ENCODE measurements at regions not wholly inside any gene's neighbourhood (a gene's known extent, or its start where the extent isn't known, plus 50 kb on each side); places are given as distances from the start of the nearest gene placed in this dataset.

GRCh38 chr3:127106053-127106452 lies 86.9 kb upstream of the PRR23E start:
- Mint-ChIP-seq H3K4me3 (no peak overlapping the region), H3K27ac (no peak overlapping the region), H3K36me3 (no peaks in the 10 kb centered on the region), H3K27me3 (ENCODE audit: low read depth in 3 of 3) (peaks cover 7 to 12% (median 8%) of the 10 kb centered on the region in 3 donors), H3K9me3 (peaks cover 1 to 6% (median 2%) of the 10 kb centered on the region in 7 donors), H3K4me1 (no peaks in the 10 kb centered on the region)
- H3K9ac ChIP-seq (ENCODE audit: insufficient read depth, low read length, poor library complexity, severe bottlenecking) = no peak overlapping the region
- peaks cover 0 to under 1% of the 10 kb centered on the region in 2 donors for H3K27me3 ChIP-seq (ENCODE audit: control insufficient read depth in 2 of 2, insufficient read depth in 2 of 2, low read length in 2 of 2)
- no peak overlapping the region for H3K27ac ChIP-seq (ENCODE audit: low read depth in 1 of 2, low read length in 2 of 2)
- DNase-seq = no peak
- no peaks in the 10 kb centered on the region for H4K20me1 ChIP-seq (ENCODE audit: insufficient read depth, low read length)
- intact Hi-C loops (cut with micrococcal nuclease) = no loop called here
- WGBS (ENCODE audit: insufficient coverage) = 92% methylated on average over 7 of the region's 7 CpGs
- peaks cover 0 to 2% of the 10 kb centered on the region in 2 donors for H3K9me3 ChIP-seq (replicated peaks in 1 of 2; ENCODE audit: control insufficient read depth in 1 of 2, insufficient read depth in 1 of 2, low read length in 2 of 2)
- H3K4me3 ChIP-seq (replicated peaks in 1 of 3; ENCODE audit: low read depth in 2 of 3, low read length in 3 of 3) = no peak overlapping the region
- no peaks in the 10 kb centered on the region for H3K36me3 ChIP-seq (replicated peaks in 1 of 2; ENCODE audit: control insufficient read depth in 1 of 2, insufficient read depth in 2 of 2, low read length in 2 of 2)
- no peak overlapping the region for H3K4me2 ChIP-seq (replicated peaks; ENCODE audit: extremely low read depth, low read length, poor library complexity, severe bottlenecking)
- no peak overlapping the region for H2AFZ ChIP-seq (ENCODE audit: insufficient read depth, low read depth, low read length, poor library complexity, severe bottlenecking)
- H3K79me2 ChIP-seq (ENCODE audit: insufficient read depth, low read length) = no peaks in the 10 kb centered on the region
- H3K4me1 ChIP-seq (ENCODE audit: control insufficient read depth in 1 of 2, insufficient read depth in 2 of 2, low read length in 2 of 2) = no peaks in the 10 kb centered on the region
- TF ChIP-seq CTCF (IDR thresholded peaks at IDR 0.05) = no peak

DNA sequence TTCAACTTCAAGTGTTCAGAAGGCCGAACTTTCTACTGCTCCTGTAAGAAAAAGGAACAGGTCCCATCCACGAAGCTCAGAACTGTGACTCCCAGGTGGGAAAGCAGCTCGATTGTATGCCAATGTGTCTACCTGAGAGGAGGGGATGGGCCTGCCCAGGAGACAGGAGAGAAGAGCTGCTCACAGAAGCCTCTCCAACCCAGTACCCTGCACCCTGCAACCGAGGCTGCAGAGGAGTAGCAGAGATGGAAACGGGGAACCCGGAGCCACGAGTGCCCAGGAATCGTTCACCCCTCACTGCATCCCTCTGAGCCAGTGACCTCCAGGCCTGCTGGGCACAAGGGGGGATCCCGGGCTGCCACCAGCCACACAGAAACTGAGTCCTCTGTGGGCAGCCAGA lies 86.5 kb upstream of the PRR23E start:
- TF ChIP-seq CTCF (IDR thresholded peaks at IDR 0.05) = no peak
- H3K27ac ChIP-seq (ENCODE audit: low read depth in 1 of 2, low read length in 2 of 2) = no peak overlapping the region
- intact Hi-C loops (cut with micrococcal nuclease) = no loop called here
- H3K4me1 ChIP-seq (ENCODE audit: control insufficient read depth in 1 of 2, insufficient read depth in 2 of 2, low read length in 2 of 2) = no peaks in the 10 kb centered on the region
- Mint-ChIP-seq H3K36me3 (no peaks in the 10 kb centered on the region), H3K4me1 (no peaks in the 10 kb centered on the region), H3K27ac (no peak overlapping the region), H3K27me3 (ENCODE audit: low read depth in 3 of 3) (peaks cover 7 to 10% (median 8%) of the 10 kb centered on the region in 3 donors), H3K9me3 (peaks cover 2 to 7% (median 5%) of the 10 kb centered on the region in 7 donors), H3K4me3 (no peak overlapping the region)
- H4K20me1 ChIP-seq (ENCODE audit: insufficient read depth, low read length) = no peaks in the 10 kb centered on the region
- H3K79me2 ChIP-seq (ENCODE audit: insufficient read depth, low read length) = no peaks in the 10 kb centered on the region
- peaks cover 3% of the 10 kb centered on the region in 2 donors for H3K9me3 ChIP-seq (replicated peaks in 1 of 2; ENCODE audit: control insufficient read depth in 1 of 2, insufficient read depth in 1 of 2, low read length in 2 of 2)
- H2AFZ ChIP-seq (ENCODE audit: insufficient read depth, low read depth, low read length, poor library complexity, severe bottlenecking) = no peak overlapping the region
- WGBS (ENCODE audit: insufficient coverage) = 88% methylated on average over 3 of the region's 9 CpGs
- no peaks in the 10 kb centered on the region for H3K27me3 ChIP-seq (ENCODE audit: control insufficient read depth in 2 of 2, insufficient read depth in 2 of 2, low read length in 2 of 2)
- H3K4me3 ChIP-seq (replicated peaks in 1 of 3; ENCODE audit: low read depth in 2 of 3, low read length in 3 of 3) = no peak overlapping the region
- H3K4me2 ChIP-seq (replicated peaks; ENCODE audit: extremely low read depth, low read length, poor library complexity, severe bottlenecking) = no peak overlapping the region
- no peak for DNase-seq
- H3K9ac ChIP-seq (ENCODE audit: insufficient read depth, low read length, poor library complexity, severe bottlenecking) = no peak overlapping the region
- no peaks in the 10 kb centered on the region for H3K36me3 ChIP-seq (replicated peaks in 1 of 2; ENCODE audit: control insufficient read depth in 1 of 2, insufficient read depth in 2 of 2, low read length in 2 of 2)

Data from CD14-positive monocyte (primary cell).